MM.1S (cell line): ENCODE measurements at regions not wholly inside any gene's neighbourhood (a gene's known extent, or its start where the extent isn't known, plus 50 kb on each side); places are given as distances from the start of the nearest gene placed in this dataset.

ENCODE experiments used
- EZH2 ChIP-seq: fragments of 300-600 bp; sonication (generic); optimal IDR thresholded peaks from 2 replicates; pipeline ENCODE3; 2017; ENCODE audit warnings: low read depth, mild to moderate bottlenecking, antibody characterized with exemption, low read length, mixed read lengths
- EZH2phosphoT487 ChIP-seq: fragments of 300-600 bp; sonication (generic); IDR thresholded peaks from 2 replicates; pipeline ENCODE4 v1.6.1; 2018; ENCODE audit warnings: antibody characterized with exemption, low read length
- TF ChIP-seq, protein P1 (sequence below): fragments of 300-600 bp; sonication (generic); IDR thresholded peaks from 2 replicates; pipeline ENCODE4 v1.5.1; 2016; ENCODE audit warnings: antibody characterized with exemption, low read length, mixed read lengths

DNA sequence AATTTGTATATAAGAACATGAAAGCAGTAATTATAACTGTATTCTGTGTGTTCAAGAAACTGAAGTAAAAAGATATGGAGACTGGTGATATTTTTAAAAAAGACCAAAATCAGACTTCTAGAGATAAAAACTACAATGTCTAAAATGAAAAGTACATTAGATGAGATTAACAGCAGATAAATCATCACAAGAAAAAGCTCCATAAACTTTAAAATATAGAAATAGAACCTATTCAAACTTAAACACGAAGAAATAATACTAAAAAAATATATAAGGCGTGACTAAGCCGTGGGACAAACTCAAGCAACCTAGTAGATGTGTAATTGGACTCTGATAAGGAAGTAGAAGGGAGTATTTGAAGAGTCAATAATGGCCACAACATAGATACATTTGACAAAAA is 189.1 kb upstream of the ZMIZ1 start:
- TF ChIP-seq, protein P1, sequence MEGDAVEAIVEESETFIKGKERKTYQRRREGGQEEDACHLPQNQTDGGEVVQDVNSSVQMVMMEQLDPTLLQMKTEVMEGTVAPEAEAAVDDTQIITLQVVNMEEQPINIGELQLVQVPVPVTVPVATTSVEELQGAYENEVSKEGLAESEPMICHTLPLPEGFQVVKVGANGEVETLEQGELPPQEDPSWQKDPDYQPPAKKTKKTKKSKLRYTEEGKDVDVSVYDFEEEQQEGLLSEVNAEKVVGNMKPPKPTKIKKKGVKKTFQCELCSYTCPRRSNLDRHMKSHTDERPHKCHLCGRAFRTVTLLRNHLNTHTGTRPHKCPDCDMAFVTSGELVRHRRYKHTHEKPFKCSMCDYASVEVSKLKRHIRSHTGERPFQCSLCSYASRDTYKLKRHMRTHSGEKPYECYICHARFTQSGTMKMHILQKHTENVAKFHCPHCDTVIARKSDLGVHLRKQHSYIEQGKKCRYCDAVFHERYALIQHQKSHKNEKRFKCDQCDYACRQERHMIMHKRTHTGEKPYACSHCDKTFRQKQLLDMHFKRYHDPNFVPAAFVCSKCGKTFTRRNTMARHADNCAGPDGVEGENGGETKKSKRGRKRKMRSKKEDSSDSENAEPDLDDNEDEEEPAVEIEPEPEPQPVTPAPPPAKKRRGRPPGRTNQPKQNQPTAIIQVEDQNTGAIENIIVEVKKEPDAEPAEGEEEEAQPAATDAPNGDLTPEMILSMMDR = no peak
- TF ChIP-seq EZH2 (no peak), EZH2phosphoT487 (no peak)
